DND-41 (cell line): ENCODE measurements at regions not wholly inside any gene's neighbourhood (a gene's known extent, or its start where the extent isn't known, plus 50 kb on each side); places are given as distances from the start of the nearest gene placed in this dataset.
A peak's percentile ranks its signal among the peaks of the same experiment; 100 is the strongest.

ENCODE experiments used
- ATAC-seq: fragments of 200-7000 bp; cut with Tn5 transposase; 3 replicates; pipeline ENCODE4 v1.9.1; 2021; ENCODE audit warnings: low read depth; ENCODE audit not compliant: insufficient read depth
- DNase-seq: peaks from one replicate; pipeline ENCODE4 v3.0.0-alpha.2; 2020
- H2AFZ ChIP-seq: 2 replicates; pipeline ENCODE4 v1.6.0; 2012; ENCODE audit warnings: low read depth, low read length
- H3K27ac ChIP-seq: 2 replicates; pipeline ENCODE4 v1.5.1; 2012; ENCODE audit warnings: low read length, inconsistent platforms
- H3K27me3 ChIP-seq: fragments of 200-600 bp; sonication (generic); 2 replicates; pipeline ENCODE4 v1.6.0; 2012; ENCODE audit warnings: low read length, mild to moderate bottlenecking, inconsistent platforms; ENCODE audit not compliant: insufficient read depth, poor library complexity
- H3K36me3 ChIP-seq: 2 replicates; pipeline ENCODE4 v1.5.1; 2012; ENCODE audit warnings: low read length, inconsistent platforms; ENCODE audit not compliant: insufficient read depth
- H3K4me1 ChIP-seq: 2 replicates; pipeline ENCODE4 v1.5.1; 2012; ENCODE audit warnings: mild to moderate bottlenecking, low read length; ENCODE audit not compliant: insufficient read depth
- H3K4me2 ChIP-seq: 2 replicates; pipeline ENCODE4 v1.6.0; 2012; ENCODE audit warnings: mild to moderate bottlenecking, moderate library complexity, low read length, inconsistent platforms; ENCODE audit not compliant: insufficient read depth
- H3K4me3 ChIP-seq, 2 experiments: fragments of 200-600 bp in 1 of 2; shearing (Covaris generic) in 1 of 2; 2 replicates each; pipeline ENCODE4 v1.5.1; 2012 to 2016; ENCODE audit warnings: inconsistent platforms in 2 of 2, low read length in 2 of 2, mild to moderate bottlenecking in 2 of 2, low read depth in 1 of 2, moderate library complexity in 1 of 2
- H3K79me2 ChIP-seq: 2 replicates; pipeline ENCODE4 v1.6.0; 2012; ENCODE audit warnings: low read length, inconsistent platforms; ENCODE audit not compliant: insufficient read depth
- H3K9ac ChIP-seq: 2 replicates; pipeline ENCODE4 v1.6.0; 2012; ENCODE audit warnings: low read depth, mild to moderate bottlenecking, inconsistent platforms, low read length, moderate library complexity
- H3K9me3 ChIP-seq: 2 replicates; pipeline ENCODE4 v1.5.1; 2012; ENCODE audit warnings: low read length, moderate library complexity, mild to moderate bottlenecking, inconsistent platforms; ENCODE audit not compliant: insufficient read depth, severe bottlenecking
- H4K20me1 ChIP-seq: 2 replicates; pipeline ENCODE4 v1.6.0; 2012; ENCODE audit warnings: low read length; ENCODE audit not compliant: insufficient read depth
- EZH2 ChIP-seq: IDR thresholded peaks from 3 replicates; pipeline ENCODE4 v1.6.1; 2012; ENCODE audit warnings: borderline replicate concordance, low read depth, mild to moderate bottlenecking, moderate library complexity, low read length, inconsistent platforms; ENCODE audit not compliant: severe bottlenecking
- TF ChIP-seq, protein P1 (sequence below): IDR thresholded peaks from 2 replicates; pipeline ENCODE4 v1.5.1; 2012; ENCODE audit warnings: borderline replicate concordance, low read length, moderate library complexity, mild to moderate bottlenecking; ENCODE audit not compliant: poor library complexity, severe bottlenecking; ENCODE audit errors: extremely low read depth

DNA sequence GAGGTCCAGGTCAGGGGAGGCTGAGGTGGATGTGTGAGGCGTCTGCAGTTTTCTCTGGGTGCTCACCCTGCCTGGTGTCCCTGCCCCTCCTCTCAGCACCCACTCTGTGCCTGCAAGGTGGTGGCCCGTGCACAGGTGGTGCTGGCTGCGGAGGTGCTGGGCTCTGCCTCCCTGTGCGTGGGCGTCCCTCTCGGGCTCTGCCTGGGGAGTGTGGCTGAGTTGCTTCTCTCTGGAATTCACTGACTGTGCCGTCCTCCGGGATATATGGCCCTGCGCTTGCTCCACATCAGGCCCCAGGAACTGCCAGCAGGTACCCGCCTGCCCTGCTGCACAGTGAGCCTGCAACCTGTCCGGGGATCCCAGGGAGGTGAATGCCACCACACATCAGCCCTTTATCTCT lies 379.1 kb downstream of the TMEM121 start:
- Histone ChIP-seq H4K20me1 (no peaks in the 10 kb centered on the region; the same call in 1 of the 2 replicates), H3K36me3 (no peaks in the 10 kb centered on the region), H3K9ac (no peak overlapping the region), H3K4me2 (no peak overlapping the region), H3K79me2 (no peaks in the 10 kb centered on the region), H3K4me3 (no peak overlapping the region), H3K9me3 (no peaks in the 10 kb centered on the region), H3K27ac (no peak overlapping the region), H3K27me3 (no peaks in the 10 kb centered on the region), H3K4me1 (no peaks in the 10 kb centered on the region), H2AFZ (no peak overlapping the region)
- ATAC-seq (no peak), DNase-seq (no peak)
- no peak for TF ChIP-seq EZH2
- TF ChIP-seq, protein P1, sequence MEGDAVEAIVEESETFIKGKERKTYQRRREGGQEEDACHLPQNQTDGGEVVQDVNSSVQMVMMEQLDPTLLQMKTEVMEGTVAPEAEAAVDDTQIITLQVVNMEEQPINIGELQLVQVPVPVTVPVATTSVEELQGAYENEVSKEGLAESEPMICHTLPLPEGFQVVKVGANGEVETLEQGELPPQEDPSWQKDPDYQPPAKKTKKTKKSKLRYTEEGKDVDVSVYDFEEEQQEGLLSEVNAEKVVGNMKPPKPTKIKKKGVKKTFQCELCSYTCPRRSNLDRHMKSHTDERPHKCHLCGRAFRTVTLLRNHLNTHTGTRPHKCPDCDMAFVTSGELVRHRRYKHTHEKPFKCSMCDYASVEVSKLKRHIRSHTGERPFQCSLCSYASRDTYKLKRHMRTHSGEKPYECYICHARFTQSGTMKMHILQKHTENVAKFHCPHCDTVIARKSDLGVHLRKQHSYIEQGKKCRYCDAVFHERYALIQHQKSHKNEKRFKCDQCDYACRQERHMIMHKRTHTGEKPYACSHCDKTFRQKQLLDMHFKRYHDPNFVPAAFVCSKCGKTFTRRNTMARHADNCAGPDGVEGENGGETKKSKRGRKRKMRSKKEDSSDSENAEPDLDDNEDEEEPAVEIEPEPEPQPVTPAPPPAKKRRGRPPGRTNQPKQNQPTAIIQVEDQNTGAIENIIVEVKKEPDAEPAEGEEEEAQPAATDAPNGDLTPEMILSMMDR: no peak

DNA sequence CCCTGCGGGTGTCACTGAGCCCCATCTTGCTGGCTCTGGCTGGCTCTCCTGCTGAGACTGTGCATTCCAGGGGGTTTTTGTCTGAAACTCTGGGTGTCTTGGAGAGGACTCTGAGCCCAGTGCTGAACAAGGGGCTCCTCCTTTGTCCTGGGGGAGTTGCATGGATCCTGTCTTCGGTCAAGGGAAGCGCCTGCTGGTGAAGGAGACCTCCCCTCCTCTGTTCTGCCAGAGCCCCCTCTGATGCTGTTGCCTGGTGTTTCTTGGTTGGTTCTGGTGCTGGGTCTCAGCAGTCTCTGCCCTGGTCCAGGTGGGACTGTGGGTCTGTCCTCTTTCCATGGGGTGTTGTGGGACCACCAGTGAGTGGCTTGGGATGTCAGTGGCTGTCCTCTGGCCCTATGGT lies 380.9 kb downstream of the TMEM121 start:
- no peaks in the 10 kb centered on the region for H3K79me2 ChIP-seq
- H3K4me1 ChIP-seq: no peaks in the 10 kb centered on the region
- no peak overlapping the region for H3K4me3 ChIP-seq
- no peak for TF ChIP-seq EZH2
- TF ChIP-seq, protein P1: no peak
- no peak for DNase-seq
- H2AFZ ChIP-seq: no peak overlapping the region
- H3K9ac ChIP-seq: no peak overlapping the region
- no peaks in the 10 kb centered on the region for H3K9me3 ChIP-seq
- no peak overlapping the region for H3K4me2 ChIP-seq
- ATAC-seq: no peak
- no peaks in the 10 kb centered on the region; the same call in 1 of the 2 replicates for H4K20me1 ChIP-seq
- no peak overlapping the region for H3K27ac ChIP-seq
- no peaks in the 10 kb centered on the region for H3K27me3 ChIP-seq
- no peaks in the 10 kb centered on the region for H3K36me3 ChIP-seq

DNA sequence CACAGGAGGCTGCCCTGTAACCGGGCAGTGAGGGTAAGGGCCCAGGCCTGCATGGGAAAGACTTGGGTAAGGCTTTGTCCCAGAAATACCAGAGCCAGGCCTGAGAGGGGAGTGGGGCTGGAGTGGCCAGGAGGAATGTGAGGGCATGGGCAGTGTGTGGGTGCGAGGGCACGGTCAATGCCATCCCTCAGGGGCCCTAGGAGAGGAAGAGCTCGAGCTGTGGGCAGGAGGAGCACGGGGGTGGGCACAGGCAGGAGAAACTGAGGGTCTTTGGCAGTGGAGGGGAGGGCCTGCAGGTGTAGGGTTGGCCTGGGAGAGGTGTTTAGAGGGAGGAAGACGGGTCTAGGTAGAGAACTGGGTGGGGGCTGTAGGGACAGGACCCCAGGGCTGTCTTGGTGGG lies 381.6 kb downstream of the TMEM121 start:
- ATAC-seq (no peak), DNase-seq (no peak)
- H3K27ac ChIP-seq: no peak overlapping the region
- H3K4me3 ChIP-seq: no peak overlapping the region
- no peak for TF ChIP-seq EZH2
- TF ChIP-seq, protein P1: no peak
- H3K4me1 ChIP-seq: no peaks in the 10 kb centered on the region
- no peaks in the 10 kb centered on the region; the same call in 1 of the 2 replicates for H4K20me1 ChIP-seq
- no peaks in the 10 kb centered on the region for H3K9me3 ChIP-seq
- no peak overlapping the region for H2AFZ ChIP-seq
- no peak overlapping the region for H3K4me2 ChIP-seq
- no peaks in the 10 kb centered on the region for H3K27me3 ChIP-seq
- H3K36me3 ChIP-seq: no peaks in the 10 kb centered on the region
- no peaks in the 10 kb centered on the region for H3K79me2 ChIP-seq
- H3K9ac ChIP-seq: no peak overlapping the region

DNA sequence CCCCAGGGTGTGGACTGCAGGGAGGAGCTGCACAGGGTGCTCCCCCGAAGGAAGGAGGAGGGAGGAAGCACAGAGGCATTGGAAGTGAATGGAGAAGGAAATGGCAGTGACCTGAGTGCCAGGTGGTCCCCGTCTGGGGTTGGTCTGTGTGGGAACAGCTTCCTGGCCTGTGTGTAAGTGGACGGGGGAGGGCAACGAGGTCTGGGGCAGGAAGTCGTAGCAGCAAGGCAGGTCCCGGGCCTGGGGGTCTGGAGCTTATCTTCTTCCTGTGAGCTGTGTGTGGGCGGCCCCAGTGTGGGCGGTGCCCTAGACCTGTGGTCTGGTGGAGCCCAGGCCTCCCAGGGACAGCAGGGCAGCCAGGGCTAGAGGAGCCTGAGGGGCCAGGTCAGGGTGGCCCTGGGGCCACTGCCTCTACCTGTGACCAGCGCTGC lies 382.1 kb downstream of the TMEM121 start:
- ATAC-seq (peak; percentile 48; the same call in 1 of the 3 replicates), DNase-seq (peak; percentile 20)
- no peak overlapping the region for H3K9ac ChIP-seq
- no peaks in the 10 kb centered on the region; the same call in 1 of the 2 replicates for H4K20me1 ChIP-seq
- H3K4me2 ChIP-seq: no peak overlapping the region
- H3K27ac ChIP-seq: no peak overlapping the region
- H3K36me3 ChIP-seq: no peaks in the 10 kb centered on the region
- no peak overlapping the region for H2AFZ ChIP-seq
- H3K9me3 ChIP-seq: no peaks in the 10 kb centered on the region
- no peak overlapping the region for H3K4me3 ChIP-seq
- H3K4me1 ChIP-seq: no peaks in the 10 kb centered on the region
- TF ChIP-seq, protein P1: no peak
- TF ChIP-seq EZH2: no peak
- no peaks in the 10 kb centered on the region for H3K79me2 ChIP-seq
- H3K27me3 ChIP-seq: no peaks in the 10 kb centered on the region
